HepG2 (cell line): ENCODE measurements at regions not wholly inside any gene's neighbourhood (a gene's known extent, or its start where the extent isn't known, plus 50 kb on each side); places are given as distances from the start of the nearest gene placed in this dataset.

Experiments used
- ATAC-seq: fragments of 200-7000 bp; cut with Tn5 transposase; 3 replicates; pipeline ENCODE4 v1.9.1; 2020; ENCODE audit warnings: mild to moderate bottlenecking, moderate library complexity
- BruUV-seq: library from RNA; stranded (reverse); fragments of 400-500 nt; replicated peaks from 2 replicates; lab custom pipeline; 2021; lab: Mats Ljungman, UMichigan
- CTCF ChIA-PET: fragments of 300-600 bp; formaldehyde crosslinking; extraction: SDS; loops from one replicate; lab custom pipeline; 2021; ENCODE audit warnings: low total read pairs, inconsistent platforms, low intra/inter-chr PET ratio; lab: Yijun Ruan, JAX
- POLR2A ChIA-PET: fragments of 350-600 bp; sonication (Branson Sonifier 250); formaldehyde crosslinking; loops from one replicate; lab custom pipeline; 2020; ENCODE audit warnings: antibody characterized with exemption, inconsistent platforms; lab: Yijun Ruan, JAX
- DNase-seq: peaks from one replicate; pipeline ENCODE4 v3.0.0-alpha.2; 2015; ENCODE audit warnings: low spot score
- FAIRE-seq: peaks from 3 replicates; lab custom pipeline; 2011; peaks lifted over from hg19 to GRCh38; lab: Jason Lieb, UNC
- H2AFZ ChIP-seq: one replicate; pipeline ENCODE4 v1.6.1; 2011; ENCODE audit warnings: low read length, inconsistent platforms
- H3K27ac ChIP-seq: fragments of 300-600 bp; 3 replicates; pipeline ENCODE4 v1.8.0; 2011; ENCODE audit warnings: mixed run types, mild to moderate bottlenecking, mixed read lengths, low read length, inconsistent platforms; ENCODE audit not compliant: insufficient read depth; ENCODE audit errors: extremely low read length
- H3K27me3 ChIP-seq, 2 experiments: fragments of 200-600 bp in 1 of 2; 2 replicates in 1 of 2; 3 replicates in 1 of 2; pipeline versions ENCODE4 v1.6.0 to v1.8.0; 2011; ENCODE audit warnings: low read length in 2 of 2, mild to moderate bottlenecking in 2 of 2, moderate library complexity in 2 of 2, inconsistent platforms in 1 of 2; ENCODE audit not compliant: insufficient read depth in 2 of 2, control insufficient read depth in 1 of 2
- H3K36me3 ChIP-seq, 2 experiments: fragments of 200-600 bp in 1 of 2; replicated peaks in 1 of 2; 2 replicates in 1 of 2; 3 replicates in 1 of 2; pipeline versions ENCODE4 v1.5.1 to v1.8.0; 2011; ENCODE audit warnings: low read length in 2 of 2, inconsistent platforms in 1 of 2; ENCODE audit not compliant: insufficient read depth in 2 of 2, control insufficient read depth in 1 of 2
- H3K4me1 ChIP-seq: 2 replicates; pipeline ENCODE4 v1.5.1; 2012; ENCODE audit warnings: low read length, inconsistent platforms; ENCODE audit not compliant: insufficient read depth
- H3K4me2 ChIP-seq: 2 replicates; pipeline ENCODE4 v1.6.0; 2011; ENCODE audit warnings: low read depth, low read length, inconsistent platforms
- H3K4me3 ChIP-seq, 3 experiments: fragments of 200-600 bp in 1 of 3; sonication (generic), shearing (Covaris generic) in 1 of 3; replicated peaks in 1 of 3; 2 replicates each; pipeline ENCODE4 v1.5.1; 2011 to 2016; ENCODE audit warnings: low read length in 3 of 3, inconsistent platforms in 2 of 3, low read depth in 2 of 3, mild to moderate bottlenecking in 2 of 3, control low read depth in 1 of 3, mixed read lengths in 1 of 3; ENCODE audit not compliant: insufficient read depth in 1 of 3
- H3K79me2 ChIP-seq: one replicate; pipeline ENCODE4 v1.6.1; 2011; ENCODE audit warnings: low read length, inconsistent platforms; ENCODE audit not compliant: insufficient read depth
- H3K9ac ChIP-seq: 2 replicates; pipeline ENCODE4 v1.6.0; 2011; ENCODE audit warnings: mild to moderate bottlenecking, low read depth, low read length, inconsistent platforms; ENCODE audit not compliant: insufficient read depth
- H3K9me3 ChIP-seq: 2 replicates; pipeline ENCODE4 v1.5.1; 2012; ENCODE audit warnings: mild to moderate bottlenecking, low read length
- H4K20me1 ChIP-seq: 2 replicates; pipeline ENCODE4 v1.6.0; 2011; ENCODE audit warnings: inconsistent platforms, mild to moderate bottlenecking, low read length, moderate library complexity; ENCODE audit not compliant: insufficient read depth
- ADNP ChIP-seq: sonication (generic); formaldehyde crosslinking; IDR thresholded peaks from 2 replicates; pipeline ENCODE4 v1.4.0; 2020; ENCODE audit warnings: missing genetic modification reagents
- ARID2 ChIP-seq: sonication (generic); formaldehyde crosslinking; IDR thresholded peaks from 2 replicates; pipeline ENCODE4 v1.8.1; 2022; ENCODE audit warnings: mild to moderate bottlenecking, missing genetic modification reagents, borderline replicate concordance
- ARNT2 ChIP-seq: sonication (generic); formaldehyde crosslinking; IDR thresholded peaks from 2 replicates; pipeline ENCODE4 v1.8.0; 2022; ENCODE audit warnings: mild to moderate bottlenecking, low read depth, missing genetic modification reagents, moderate library complexity
- FOXM1 ChIP-seq: sonication (generic); formaldehyde crosslinking; IDR thresholded peaks from 2 replicates; pipeline ENCODE4 v1.5.0; 2020; ENCODE audit warnings: missing genetic modification reagents
- KLF13 ChIP-seq: sonication (generic); formaldehyde crosslinking; IDR thresholded peaks from 2 replicates; pipeline ENCODE4 v1.4.0; 2020; ENCODE audit warnings: mild to moderate bottlenecking, missing genetic modification reagents
- NCOA2 ChIP-seq: sonication (generic); formaldehyde crosslinking; IDR thresholded peaks from 2 replicates; pipeline ENCODE4 v1.8.0; 2022; ENCODE audit warnings: inconsistent platforms
- NR2F1 ChIP-seq, 2 experiments: fragments of 450-650 bp in 1 of 2; formaldehyde crosslinking in 1 of 2; IDR thresholded peaks; 2 replicates each; pipeline versions ENCODE4 v1.5.0 to v1.6.1; 2016 to 2020; ENCODE audit warnings: mild to moderate bottlenecking in 1 of 2, missing compliant biosample characterization in 1 of 2, missing genetic modification reagents in 1 of 2, moderate library complexity in 1 of 2
- RAD21 ChIP-seq: fragments of 450-650 bp; formaldehyde crosslinking; IDR thresholded peaks from 2 replicates; pipeline ENCODE4 v1.5.0; 2020; ENCODE audit warnings: mild to moderate bottlenecking
- RFXAP ChIP-seq: sonication (generic); formaldehyde crosslinking; IDR thresholded peaks from 2 replicates; pipeline ENCODE4 v1.4.0; 2020; ENCODE audit warnings: missing genetic modification reagents, borderline replicate concordance
- SYNCRIP ChIP-seq: fragments of 200-400 bp; formaldehyde crosslinking; IDR thresholded peaks from 2 replicates; pipeline ENCODE4 v1.6.1; 2018; ENCODE audit warnings: mild to moderate bottlenecking, low read depth, low read length; ENCODE audit not compliant: insufficient read depth
- ZNF17 ChIP-seq: sonication (generic); formaldehyde crosslinking; IDR thresholded peaks from 2 replicates; pipeline ENCODE4 v1.5.0; 2020; ENCODE audit warnings: mild to moderate bottlenecking, missing genetic modification reagents
- ZNF180 ChIP-seq: sonication (generic); formaldehyde crosslinking; IDR thresholded peaks from 2 replicates; pipeline ENCODE4 v1.4.0; 2020; ENCODE audit warnings: low read depth, missing genetic modification reagents, borderline replicate concordance
- ZNF564 ChIP-seq: sonication (generic); formaldehyde crosslinking; IDR thresholded peaks from 2 replicates; pipeline ENCODE4 v1.8.1; 2023; ENCODE audit warnings: mild to moderate bottlenecking, missing genetic modification reagents
- ZNF724P ChIP-seq: sonication (generic); formaldehyde crosslinking; IDR thresholded peaks from 2 replicates; pipeline ENCODE4 v1.8.0; 2022; ENCODE audit warnings: missing genetic modification reagents, borderline replicate concordance
- ZNF790 ChIP-seq: sonication (generic); formaldehyde crosslinking; IDR thresholded peaks from 2 replicates; pipeline ENCODE4 v1.8.0; 2022; ENCODE audit warnings: missing genetic modification reagents, mild to moderate bottlenecking, borderline replicate concordance
- ZSCAN29 ChIP-seq: sonication (generic); formaldehyde crosslinking; conservative IDR thresholded peaks from 2 replicates; pipeline ENCODE4 v1.4.0; 2020; ENCODE audit warnings: mild to moderate bottlenecking, missing genetic modification reagents
- WGBS: methylation state at CpG from one replicate; pipeline ENCODE4 v1.1.6; 2017; ENCODE audit warnings: low lambda C conversion rate; 5-methylcytosine and 5-hydroxymethylcytosine counted together
- in situ Hi-C: cut with HindIII; loops from 2 replicates; pipeline ENCODE4 v1.10.0; 2017; ENCODE audit warnings: low pct_unique_long_range_greater_than_20kb; ENCODE audit not compliant: extremely low pct_ligation_motif_present
- intact Hi-C: fragments of 100-400 bp; cut with micrococcal nuclease; formaldehyde crosslinking; loops from one replicate; pipeline ENCODE4 v1.10.0; 2022; ENCODE audit not compliant: unreplicated experiment
- TF ChIP-seq, protein P1 (sequence below): IDR thresholded peaks from 2 replicates; pipeline ENCODE4 v1.6.1; 2012; ENCODE audit warnings: inconsistent platforms
- TF ChIP-seq, protein P2 (sequence below): sonication (generic); formaldehyde crosslinking; IDR thresholded peaks from 2 replicates; pipeline ENCODE4 v1.4.0; 2020; ENCODE audit warnings: missing genetic modification reagents
- TF ChIP-seq, protein P3 (sequence below), 2 experiments: sonication (generic) in 1 of 2; formaldehyde crosslinking in 1 of 2; IDR thresholded peaks; 2 replicates each; pipeline versions ENCODE4 v1.4.0 to v1.6.1; 2016 to 2020; ENCODE audit warnings: borderline replicate concordance in 1 of 2, low read depth in 1 of 2, mild to moderate bottlenecking in 1 of 2, missing genetic modification reagents in 1 of 2

DNA sequence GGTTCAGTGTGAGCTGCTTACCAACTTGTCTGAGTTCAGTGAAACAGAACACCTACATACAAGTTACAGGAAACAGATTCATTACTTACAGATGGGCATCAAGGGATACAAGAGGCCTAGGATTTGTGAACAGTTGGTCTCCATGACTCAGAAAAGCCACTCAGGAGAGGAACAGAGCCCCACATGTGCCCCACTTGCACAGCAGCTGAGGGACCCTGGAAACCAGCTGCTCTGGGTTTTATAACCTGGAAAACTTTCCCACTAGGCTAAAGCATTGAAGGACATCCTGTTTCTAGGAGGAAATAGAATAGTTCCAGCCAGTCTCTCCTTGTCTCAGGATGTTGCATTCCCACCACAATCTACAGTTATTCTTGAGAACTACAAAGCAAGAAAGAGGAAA, 530.0 kb downstream of the ZNF804A start (continued):
- TF ChIP-seq NR2F1 (CRISPR knock-in tag; IDR thresholded peaks at IDR 0.05), result no peak
- TF ChIP-seq RAD21 (CRISPR knock-in tag), result no peak
- no peak for TF ChIP-seq SYNCRIP
- TF ChIP-seq, protein P1, sequence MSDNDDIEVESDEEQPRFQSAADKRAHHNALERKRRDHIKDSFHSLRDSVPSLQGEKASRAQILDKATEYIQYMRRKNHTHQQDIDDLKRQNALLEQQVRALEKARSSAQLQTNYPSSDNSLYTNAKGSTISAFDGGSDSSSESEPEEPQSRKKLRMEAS, result no peak
- TF ChIP-seq ARID2, result no peak
- TF ChIP-seq FOXM1 (CRISPR knock-in tag), result no peak
- TF ChIP-seq ZNF17, result no peak
- TF ChIP-seq ZNF724P (CRISPR knock-in tag), result no peak
- TF ChIP-seq, protein P2, sequence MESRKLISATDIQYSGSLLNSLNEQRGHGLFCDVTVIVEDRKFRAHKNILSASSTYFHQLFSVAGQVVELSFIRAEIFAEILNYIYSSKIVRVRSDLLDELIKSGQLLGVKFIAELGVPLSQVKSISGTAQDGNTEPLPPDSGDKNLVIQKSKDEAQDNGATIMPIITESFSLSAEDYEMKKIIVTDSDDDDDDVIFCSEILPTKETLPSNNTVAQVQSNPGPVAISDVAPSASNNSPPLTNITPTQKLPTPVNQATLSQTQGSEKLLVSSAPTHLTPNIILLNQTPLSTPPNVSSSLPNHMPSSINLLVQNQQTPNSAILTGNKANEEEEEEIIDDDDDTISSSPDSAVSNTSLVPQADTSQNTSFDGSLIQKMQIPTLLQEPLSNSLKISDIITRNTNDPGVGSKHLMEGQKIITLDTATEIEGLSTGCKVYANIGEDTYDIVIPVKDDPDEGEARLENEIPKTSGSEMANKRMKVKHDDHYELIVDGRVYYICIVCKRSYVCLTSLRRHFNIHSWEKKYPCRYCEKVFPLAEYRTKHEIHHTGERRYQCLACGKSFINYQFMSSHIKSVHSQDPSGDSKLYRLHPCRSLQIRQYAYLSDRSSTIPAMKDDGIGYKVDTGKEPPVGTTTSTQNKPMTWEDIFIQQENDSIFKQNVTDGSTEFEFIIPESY (CRISPR knock-in tag), result no peak
- no peak for TF ChIP-seq ADNP

DNA sequence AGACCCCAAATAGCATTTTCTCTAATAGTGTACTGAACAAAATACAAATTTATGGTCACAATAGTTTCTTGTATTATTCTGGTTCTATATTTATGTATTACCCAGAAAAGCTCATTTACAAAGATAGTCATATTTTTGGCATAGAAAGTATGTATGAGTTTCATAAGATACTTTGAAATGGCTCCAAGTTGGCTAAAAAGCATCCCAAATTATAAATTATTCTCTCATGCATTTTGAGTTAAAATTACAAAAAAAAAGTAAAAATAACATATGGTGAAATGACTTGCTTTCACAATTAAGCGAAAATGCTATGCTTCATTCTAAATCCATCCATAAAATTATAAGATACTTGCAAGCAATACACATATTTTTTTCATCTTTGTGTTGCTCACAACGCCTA, 530.7 kb downstream of the ZNF804A start:
- Histone ChIP-seq H3K4me1 (no peaks in the 10 kb centered on the region), H3K4me2 (no peak overlapping the region), H3K9me3 (no peaks in the 10 kb centered on the region), H2AFZ (no peak overlapping the region), H3K36me3 (no peaks in the 10 kb centered on the region), H3K27me3 (no peaks in the 10 kb centered on the region), H3K27ac (no peak overlapping the region), H4K20me1 (no peaks in the 10 kb centered on the region), H3K79me2 (no peaks in the 10 kb centered on the region), H3K4me3 (no peak overlapping the region), H3K9ac (no peak overlapping the region)
- DNase-seq, result no peak
- ChIA-PET POLR2A (no interaction called here), CTCF (no interaction called here)
- no TSS peak for BruUV-seq
- ATAC-seq, result no peak
- no peak for FAIRE-seq
- under 1% methylated on average over 2 of the region's 2 CpGs for WGBS
- in situ Hi-C loops (no loop called here), intact Hi-C loops (no loop called here)
- no peak for TF ChIP-seq NCOA2 (CRISPR knock-in tag)
- no peak for TF ChIP-seq ZNF180 (CRISPR knock-in tag)
- no peak for TF ChIP-seq ARNT2 (CRISPR knock-in tag)
- no peak for TF ChIP-seq ZNF564
- TF ChIP-seq, protein P3, sequence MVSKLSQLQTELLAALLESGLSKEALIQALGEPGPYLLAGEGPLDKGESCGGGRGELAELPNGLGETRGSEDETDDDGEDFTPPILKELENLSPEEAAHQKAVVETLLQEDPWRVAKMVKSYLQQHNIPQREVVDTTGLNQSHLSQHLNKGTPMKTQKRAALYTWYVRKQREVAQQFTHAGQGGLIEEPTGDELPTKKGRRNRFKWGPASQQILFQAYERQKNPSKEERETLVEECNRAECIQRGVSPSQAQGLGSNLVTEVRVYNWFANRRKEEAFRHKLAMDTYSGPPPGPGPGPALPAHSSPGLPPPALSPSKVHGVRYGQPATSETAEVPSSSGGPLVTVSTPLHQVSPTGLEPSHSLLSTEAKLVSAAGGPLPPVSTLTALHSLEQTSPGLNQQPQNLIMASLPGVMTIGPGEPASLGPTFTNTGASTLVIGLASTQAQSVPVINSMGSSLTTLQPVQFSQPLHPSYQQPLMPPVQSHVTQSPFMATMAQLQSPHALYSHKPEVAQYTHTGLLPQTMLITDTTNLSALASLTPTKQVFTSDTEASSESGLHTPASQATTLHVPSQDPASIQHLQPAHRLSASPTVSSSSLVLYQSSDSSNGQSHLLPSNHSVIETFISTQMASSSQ (IDR thresholded peaks at IDR 0.05; ENCODE audit: low read depth), result no peak
- TF ChIP-seq, protein P3 (CRISPR knock-in tag; IDR thresholded peaks at IDR 0.05; ENCODE audit: borderline replicate concordance), result no peak
- TF ChIP-seq ZSCAN29 (CRISPR knock-in tag), result no peak
- TF ChIP-seq KLF13 (CRISPR knock-in tag), result no peak
- no peak for TF ChIP-seq ZNF790 (CRISPR knock-in tag)
- TF ChIP-seq RFXAP, result no peak
